Activated T-cell treated with anti-CD3 and anti-CD28 coated beads, Interleukin-2, amount 50 U/mL, for 4 hours (primary cell): ENCODE measurements at regions not wholly inside any gene's neighbourhood (a gene's known extent, or its start where the extent isn't known, plus 50 kb on each side); places are given as distances from the start of the nearest gene placed in this dataset.
"Not testable (repeated sequence)": the region's sequence is repeated elsewhere in the genome, so short reads cannot be mapped to it uniquely, and the experiment has no call there.

ENCODE experiments used
- ATAC-seq, 2 donors: fragments of 200-7000 bp; cut with Tn5 transposase; one replicate each; pipeline ENCODE4 v1.10.0; 2021
- DNase-seq: peaks from one replicate; pipeline ENCODE4 v3.0.0-alpha.2; 2020
- H3K27me3 Mint-ChIP-seq: one replicate; pipeline ENCODE4 v1.8.0; 2021; ENCODE audit warnings: low read depth, mixed read lengths
- H3K36me3 Mint-ChIP-seq: one replicate; pipeline ENCODE4 v1.8.0; 2022; ENCODE audit warnings: mixed read lengths; ENCODE audit not compliant: insufficient read depth
- H3K4me1 Mint-ChIP-seq: one replicate; pipeline ENCODE4 v1.8.0; 2021; ENCODE audit warnings: low read depth, mixed read lengths
- H3K4me3 Mint-ChIP-seq: one replicate; pipeline ENCODE4 v1.8.0; 2021; ENCODE audit warnings: mild to moderate bottlenecking, moderate library complexity, mixed read lengths
- H3K9me3 Mint-ChIP-seq: one replicate; pipeline ENCODE4 v1.8.0; 2021; ENCODE audit warnings: mixed read lengths

DNA sequence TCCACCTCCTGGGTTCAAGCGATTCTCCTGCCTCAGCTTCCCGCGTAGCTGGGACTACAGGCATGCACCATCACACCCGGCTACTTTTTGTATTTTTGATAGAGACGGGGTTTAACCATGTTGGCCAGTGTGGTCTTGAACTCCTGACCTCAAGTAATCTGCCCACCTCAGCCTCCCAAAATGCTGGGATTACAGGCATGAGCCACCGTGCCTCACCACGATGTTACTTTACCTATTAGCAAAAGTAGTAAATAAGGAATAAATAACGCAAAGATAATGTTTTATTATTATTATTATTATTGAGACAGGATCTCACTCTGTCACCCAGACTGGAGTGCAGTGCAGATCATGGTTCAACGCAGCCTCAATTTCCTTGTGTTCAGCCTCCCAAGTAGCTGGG is 145.9 kb downstream of the NPIPB5 start:
- not testable (repeated sequence) for H3K36me3 Mint-ChIP-seq, H3K4me1 Mint-ChIP-seq

DNA sequence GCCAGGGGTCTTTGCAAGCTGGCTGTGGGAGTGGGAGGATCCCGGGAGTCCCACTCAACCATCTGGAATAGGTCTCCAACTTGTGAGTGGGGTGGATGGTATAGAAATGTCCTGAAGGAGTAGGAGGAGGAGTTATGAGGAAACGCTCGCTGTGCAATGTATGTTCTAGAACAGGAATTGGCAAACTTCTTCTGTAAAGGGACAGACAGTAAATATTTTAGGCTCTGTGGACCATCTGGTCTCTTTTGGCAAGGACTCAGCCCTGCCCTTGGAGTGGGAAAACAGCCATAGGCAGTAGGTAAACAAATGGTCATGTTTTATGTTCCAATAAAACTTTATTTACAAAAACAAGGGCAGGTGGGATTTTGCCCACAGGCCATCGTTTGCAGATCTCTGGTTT is 149.2 kb downstream of the NPIPB5 start:
- Mint-ChIP-seq H3K27me3 (peaks cover 11% of the 10 kb centered on the region), H3K4me1 (no peaks in the 10 kb centered on the region), H3K36me3 (no peaks in the 10 kb centered on the region), H3K4me3 (no peak overlapping the region), H3K9me3 (no peaks in the 10 kb centered on the region)
- DNase-seq (no peak), ATAC-seq (no peak)

More for the DNA sequence above, 145.9 kb downstream of the NPIPB5 start:
- H3K4me3 Mint-ChIP-seq, ATAC-seq, DNase-seq, H3K9me3 Mint-ChIP-seq: not testable (repeated sequence)
- H3K27me3 Mint-ChIP-seq, result peaks cover 19% of the 10 kb centered on the region

DNA sequence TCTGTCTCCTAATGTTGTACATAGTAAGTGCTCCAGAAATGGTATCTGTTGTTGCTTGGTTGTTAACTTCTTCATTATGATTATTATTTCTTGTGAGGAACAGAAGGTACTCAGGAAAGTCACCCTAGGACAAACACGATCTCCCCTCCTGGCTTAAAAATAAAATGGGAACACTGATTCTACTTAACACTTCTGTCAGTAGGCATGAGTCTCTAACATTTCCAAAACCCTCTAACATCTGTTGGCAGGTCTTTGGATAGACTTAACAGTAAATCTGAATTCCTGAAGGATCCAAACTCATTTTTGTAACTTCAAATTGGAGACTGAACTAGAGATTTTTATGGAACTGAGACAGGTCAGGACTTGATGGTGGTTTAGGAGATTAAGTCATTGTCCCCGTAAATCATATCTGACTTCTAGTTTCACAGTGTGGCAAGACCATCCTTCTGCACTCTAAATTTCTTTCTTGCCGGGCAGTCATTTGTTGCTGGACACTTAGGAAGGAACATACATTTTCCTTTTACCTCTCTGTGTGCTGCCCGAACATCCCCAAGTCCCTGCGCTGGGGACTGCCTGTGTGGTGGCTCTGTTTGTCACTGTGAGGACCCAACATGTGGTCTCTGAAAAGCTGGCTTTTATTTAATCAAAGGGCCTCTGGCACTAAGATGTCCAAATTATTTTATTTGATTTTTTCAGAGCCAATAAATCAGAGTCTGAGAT is 149.9 kb downstream of the NPIPB5 start:
- Mint-ChIP-seq H3K4me1 (no peaks in the 10 kb centered on the region), H3K4me3 (no peak overlapping the region), H3K27me3 (peaks cover 5% of the 10 kb centered on the region), H3K9me3 (no peaks in the 10 kb centered on the region), H3K36me3 (no peaks in the 10 kb centered on the region)
- ATAC-seq (no peak), DNase-seq (no peak)

DNA sequence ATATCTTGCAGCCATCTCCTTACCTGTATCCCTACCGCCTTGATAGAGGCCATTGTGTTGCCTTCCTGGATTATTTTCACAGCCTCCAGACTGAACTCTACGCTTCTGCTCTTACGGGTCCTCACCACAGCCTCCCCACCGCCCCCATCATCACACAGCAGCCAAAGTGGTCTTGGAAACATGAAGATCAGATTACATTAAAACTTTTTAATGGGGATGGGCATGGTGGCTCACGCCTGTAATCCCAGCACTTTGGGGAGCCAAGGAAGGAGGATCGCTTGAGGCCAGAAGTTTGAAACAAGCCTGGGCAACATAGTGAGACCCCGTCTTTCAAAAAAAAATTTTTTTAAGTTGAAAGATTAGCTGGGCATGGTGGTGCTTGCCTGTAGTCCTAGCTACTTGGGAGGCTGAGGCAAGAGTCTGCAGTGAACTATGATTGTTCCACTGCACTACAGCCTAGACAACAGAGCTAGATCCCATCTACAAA is 150.5 kb downstream of the NPIPB5 start:
- Mint-ChIP-seq H3K4me1 (no peaks in the 10 kb centered on the region), H3K36me3 (no peaks in the 10 kb centered on the region), H3K4me3 (no peak overlapping the region), H3K27me3 (peaks cover 3% of the 10 kb centered on the region), H3K9me3 (no peaks in the 10 kb centered on the region)
- no peak for ATAC-seq
- DNase-seq, result no peak

DNA sequence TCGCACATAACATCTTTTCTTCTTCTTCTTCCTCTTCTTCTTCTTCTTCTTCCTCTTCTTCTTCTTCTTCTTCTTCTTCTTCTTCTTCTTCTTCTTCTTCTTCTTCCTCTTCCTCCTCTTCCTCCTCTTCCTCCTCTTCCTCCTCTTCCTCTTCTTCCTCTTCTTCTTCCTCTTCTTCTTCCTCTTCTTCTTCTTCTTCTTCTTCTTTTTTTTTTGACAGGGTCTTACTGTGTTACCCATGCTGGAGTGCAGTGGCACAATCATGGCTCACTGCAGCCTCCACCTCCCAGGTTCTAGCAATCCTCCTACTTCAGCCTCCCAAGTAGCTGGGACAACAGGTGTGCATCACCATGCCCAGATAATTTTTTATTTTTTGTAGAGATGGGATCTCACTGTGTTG is 151.0 kb upstream of the HS3ST2 start:
- H3K4me1 Mint-ChIP-seq, H3K27me3 Mint-ChIP-seq, H3K36me3 Mint-ChIP-seq, H3K9me3 Mint-ChIP-seq, H3K4me3 Mint-ChIP-seq, DNase-seq, ATAC-seq: not testable (repeated sequence)

DNA sequence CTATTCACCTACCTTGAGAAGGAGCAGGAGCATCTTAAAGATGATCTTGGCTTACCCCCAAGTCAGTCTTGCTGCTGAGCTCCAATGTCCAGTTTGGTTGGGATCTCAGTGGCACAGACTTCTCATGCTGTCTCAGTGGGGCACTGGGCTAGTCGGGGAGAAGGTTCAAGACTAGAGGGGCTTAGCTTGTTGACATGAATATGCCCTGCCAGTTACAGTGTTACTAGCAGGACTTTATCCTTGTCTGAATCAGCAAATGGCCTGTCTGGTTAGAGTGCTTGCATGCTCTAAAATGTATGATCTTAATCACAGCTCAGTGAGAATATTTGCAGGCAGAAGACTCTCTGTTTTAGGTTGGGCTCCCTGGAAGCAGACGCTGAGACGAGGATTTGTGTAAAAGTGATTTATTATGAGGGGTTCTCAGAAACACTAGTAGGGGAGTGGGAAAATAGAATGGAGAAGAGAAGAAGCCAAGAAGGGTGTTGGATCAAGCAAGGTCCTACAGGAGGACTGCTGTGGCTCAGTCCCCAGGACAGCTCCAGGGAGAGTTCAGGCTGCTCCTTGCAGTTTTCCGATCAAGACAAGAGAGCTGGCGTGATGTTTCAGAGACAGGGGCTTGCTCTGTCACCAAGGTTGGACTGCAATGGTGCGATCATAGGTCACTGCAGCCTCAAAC is 150.4 kb upstream of the HS3ST2 start:
- ATAC-seq (no peak), DNase-seq (no peak)
- H3K4me1 Mint-ChIP-seq, result no peaks in the 10 kb centered on the region
- H3K36me3 Mint-ChIP-seq, result no peaks in the 10 kb centered on the region
- peaks cover 3% of the 10 kb centered on the region for H3K27me3 Mint-ChIP-seq
- H3K4me3 Mint-ChIP-seq, result no peak overlapping the region
- no peaks in the 10 kb centered on the region for H3K9me3 Mint-ChIP-seq

DNA sequence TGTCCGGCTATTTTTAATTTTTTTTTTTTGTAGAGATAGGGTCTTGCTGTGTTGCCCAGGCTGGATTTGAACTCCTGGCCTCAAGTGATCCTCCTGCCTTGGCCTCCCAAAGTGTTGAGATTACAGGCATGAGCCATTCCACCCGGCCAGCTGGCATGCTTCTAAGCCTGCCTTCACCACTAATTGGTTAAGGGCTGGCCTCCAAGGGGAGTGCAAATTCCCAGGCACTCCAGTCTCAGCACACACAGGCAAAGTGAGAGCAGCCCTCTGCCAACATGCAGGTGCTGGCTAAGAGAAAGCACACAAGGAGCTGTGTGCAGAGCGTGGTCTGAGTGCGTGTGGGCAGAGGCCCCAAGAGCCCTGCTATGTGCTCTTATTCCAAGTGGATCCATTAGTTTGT is 149.8 kb upstream of the HS3ST2 start:
- ATAC-seq, result no peak
- H3K9me3 Mint-ChIP-seq, result no peaks in the 10 kb centered on the region

DNA sequence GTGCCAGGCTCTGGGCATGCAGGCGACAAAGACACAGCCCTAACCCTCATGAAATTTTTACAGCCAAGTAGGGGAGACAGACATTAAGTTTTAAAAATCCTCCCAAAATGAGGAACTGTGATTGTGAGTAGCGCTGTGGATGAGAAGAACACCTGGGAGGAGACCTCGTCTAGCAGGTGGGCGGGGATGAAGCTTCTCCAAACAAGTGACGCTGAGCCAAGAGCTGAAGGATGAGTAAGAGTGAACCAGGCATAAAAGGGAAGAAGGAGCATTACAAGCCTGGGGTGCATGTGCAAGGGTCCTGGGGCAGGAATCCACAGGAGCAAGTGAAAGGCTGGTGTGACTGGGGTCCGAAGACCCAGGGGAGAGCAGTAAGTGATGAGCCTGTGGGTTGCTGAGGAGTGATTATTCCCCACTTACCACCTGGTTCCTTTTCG is 149.4 kb upstream of the HS3ST2 start:
- ATAC-seq (no peak), DNase-seq (no peak)
- Mint-ChIP-seq H3K27me3 (peaks cover 3% of the 10 kb centered on the region), H3K36me3 (no peaks in the 10 kb centered on the region), H3K9me3 (no peaks in the 10 kb centered on the region), H3K4me3 (no peak overlapping the region), H3K4me1 (no peaks in the 10 kb centered on the region)

More for the DNA sequence above, 149.8 kb upstream of the HS3ST2 start:
- Mint-ChIP-seq H3K4me3 (no peak overlapping the region), H3K4me1 (no peaks in the 10 kb centered on the region), H3K27me3 (peaks cover 3% of the 10 kb centered on the region), H3K36me3 (no peaks in the 10 kb centered on the region)
- no peak for DNase-seq

DNA sequence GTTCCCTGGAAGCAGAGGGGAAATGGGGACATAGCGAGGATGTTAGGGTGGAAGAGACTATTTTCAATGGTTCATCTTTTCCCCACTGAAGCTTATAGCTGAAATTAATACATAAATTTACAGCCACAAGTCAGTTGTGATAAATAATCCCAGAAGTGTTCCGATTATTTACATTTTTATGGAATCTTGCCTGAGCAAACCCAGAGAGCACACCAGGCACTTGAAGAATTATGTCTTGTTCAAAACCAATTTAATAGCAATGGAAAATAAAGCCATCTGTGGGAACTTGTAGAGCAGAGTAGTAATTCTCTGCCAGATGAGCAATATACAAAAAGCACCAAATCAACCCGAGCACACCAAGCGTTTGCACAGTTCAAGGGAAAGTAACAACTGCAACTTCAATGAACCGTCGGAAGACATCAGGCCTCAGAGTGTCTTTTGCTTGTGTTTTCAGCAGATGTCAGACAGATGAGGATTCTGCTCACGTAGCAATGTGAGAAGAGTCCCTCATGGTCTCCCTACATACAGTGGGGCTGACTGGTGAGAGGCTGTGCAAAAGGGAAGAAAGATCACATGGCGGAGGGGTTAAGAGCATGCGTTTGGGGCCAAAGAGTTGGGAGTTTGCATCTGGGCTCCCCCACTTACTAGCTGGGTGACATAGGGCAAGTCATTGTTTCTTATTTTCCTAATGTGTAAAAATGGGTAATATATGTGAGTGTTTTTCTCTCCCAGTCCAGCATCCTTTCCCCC is 148.7 kb upstream of the HS3ST2 start:
- DNase-seq, result no peak
- no peak overlapping the region for H3K4me3 Mint-ChIP-seq
- H3K4me1 Mint-ChIP-seq, result no peaks in the 10 kb centered on the region
- no peaks in the 10 kb centered on the region for H3K36me3 Mint-ChIP-seq
- no peaks in the 10 kb centered on the region for H3K27me3 Mint-ChIP-seq
- ATAC-seq, result no peak
- H3K9me3 Mint-ChIP-seq, result no peaks in the 10 kb centered on the region

DNA sequence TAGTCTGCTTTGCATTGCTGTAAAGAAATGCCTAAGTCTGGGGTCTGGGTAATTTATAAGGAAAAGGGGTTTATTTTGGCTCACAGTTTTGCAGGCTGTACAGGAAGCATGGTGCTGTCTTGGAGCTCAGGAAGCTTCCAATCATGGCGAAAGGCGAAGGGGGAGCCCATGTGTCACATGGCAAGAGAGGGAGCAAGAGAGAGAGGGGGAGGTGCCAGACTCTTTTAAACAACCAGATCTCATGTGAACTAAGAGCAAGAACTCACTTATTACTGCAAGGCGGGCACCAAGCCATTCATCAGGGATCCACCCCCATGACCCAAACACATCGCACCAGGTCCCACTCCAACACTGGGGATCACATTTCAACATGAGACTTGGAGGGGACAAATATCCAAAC is 148.2 kb upstream of the HS3ST2 start:
- no peaks in the 10 kb centered on the region for H3K4me1 Mint-ChIP-seq
- DNase-seq (no peak), ATAC-seq (no peak)
- no peaks in the 10 kb centered on the region for H3K27me3 Mint-ChIP-seq
- no peaks in the 10 kb centered on the region for H3K9me3 Mint-ChIP-seq
- H3K4me3 Mint-ChIP-seq, result no peak overlapping the region
- no peaks in the 10 kb centered on the region for H3K36me3 Mint-ChIP-seq

DNA sequence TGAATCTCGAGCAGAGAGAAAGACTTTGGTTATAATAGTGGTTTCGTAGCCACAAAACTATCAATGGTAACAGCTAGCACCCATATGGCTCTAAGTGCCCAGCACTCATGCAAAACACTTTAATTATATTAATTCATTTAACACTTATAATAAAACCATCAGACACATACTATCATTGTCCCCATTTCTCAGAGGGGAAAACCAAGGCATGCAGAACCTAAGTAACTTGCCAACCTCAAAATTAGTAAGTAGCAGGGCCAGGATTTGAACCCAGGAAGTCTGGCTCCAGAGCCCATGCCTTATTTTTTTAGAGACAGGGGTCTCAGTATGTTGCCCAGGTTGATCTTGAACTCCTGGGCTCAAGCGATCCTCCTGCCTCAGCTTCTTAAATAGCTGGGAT is 145.6 kb upstream of the HS3ST2 start:
- H3K4me3 Mint-ChIP-seq, result no peak overlapping the region
- no peaks in the 10 kb centered on the region for H3K27me3 Mint-ChIP-seq
- no peaks in the 10 kb centered on the region for H3K9me3 Mint-ChIP-seq
- ATAC-seq (no peak), DNase-seq (no peak)
- H3K4me1 Mint-ChIP-seq, result no peaks in the 10 kb centered on the region
- no peaks in the 10 kb centered on the region for H3K36me3 Mint-ChIP-seq

DNA sequence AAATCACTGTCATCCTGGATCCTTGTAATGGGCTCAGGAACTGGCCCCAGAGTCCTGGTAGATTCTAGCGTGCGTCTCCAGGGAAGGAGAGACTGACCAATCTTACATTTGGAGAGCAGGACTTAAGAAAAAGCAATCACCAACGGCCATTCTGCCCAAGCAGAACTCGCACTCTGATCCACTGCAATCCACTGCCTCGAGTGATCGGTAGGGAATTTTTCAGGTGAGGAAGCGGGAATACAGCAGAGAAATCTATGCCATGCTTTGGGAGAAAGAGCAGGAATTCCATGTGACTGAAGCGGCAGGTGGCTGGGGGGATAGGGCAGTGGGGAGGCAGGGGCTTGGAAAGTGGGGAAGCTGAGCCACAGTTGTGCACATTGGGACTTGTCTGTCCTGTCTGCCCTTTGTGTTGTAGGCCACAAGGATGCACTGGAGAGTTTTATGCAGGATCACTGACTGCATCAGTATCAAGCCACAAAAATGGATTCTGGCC is 143.9 kb upstream of the HS3ST2 start:
- H3K4me3 Mint-ChIP-seq, result no peak overlapping the region
- H3K36me3 Mint-ChIP-seq, result no peaks in the 10 kb centered on the region
- ATAC-seq, result no peak
- no peaks in the 10 kb centered on the region for H3K27me3 Mint-ChIP-seq
- H3K4me1 Mint-ChIP-seq, result no peaks in the 10 kb centered on the region
- DNase-seq, result no peak
- H3K9me3 Mint-ChIP-seq, result no peaks in the 10 kb centered on the region

DNA sequence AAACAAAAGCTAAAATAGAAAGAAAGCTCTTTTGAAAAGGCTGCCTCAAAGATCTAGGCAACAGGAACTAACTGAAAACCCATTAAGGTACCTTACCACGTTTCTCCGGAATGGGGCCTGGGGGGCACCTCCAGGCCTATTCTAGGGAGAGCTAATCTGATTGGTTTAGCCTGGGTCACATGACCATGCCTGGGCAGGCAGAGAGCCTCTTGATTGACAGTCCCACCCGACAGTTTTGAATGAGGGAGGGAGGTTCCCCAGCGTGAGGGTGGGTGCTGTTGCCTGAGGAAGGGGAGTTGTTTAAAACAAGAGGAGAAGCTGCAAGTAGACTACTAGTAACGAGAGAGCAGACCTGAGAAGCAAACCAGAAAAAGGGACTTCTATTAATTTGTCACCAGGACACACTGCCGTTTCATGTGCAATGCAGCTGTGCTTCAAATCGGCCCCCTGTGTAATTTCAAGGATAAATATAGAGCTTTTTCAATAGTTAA is 143.4 kb upstream of the HS3ST2 start:
- Mint-ChIP-seq H3K4me1 (no peaks in the 10 kb centered on the region), H3K27me3 (no peaks in the 10 kb centered on the region), H3K9me3 (no peaks in the 10 kb centered on the region), H3K4me3 (no peak overlapping the region), H3K36me3 (no peaks in the 10 kb centered on the region)
- peak; percentile 43 to 66 for ATAC-seq
- no peak for DNase-seq

DNA sequence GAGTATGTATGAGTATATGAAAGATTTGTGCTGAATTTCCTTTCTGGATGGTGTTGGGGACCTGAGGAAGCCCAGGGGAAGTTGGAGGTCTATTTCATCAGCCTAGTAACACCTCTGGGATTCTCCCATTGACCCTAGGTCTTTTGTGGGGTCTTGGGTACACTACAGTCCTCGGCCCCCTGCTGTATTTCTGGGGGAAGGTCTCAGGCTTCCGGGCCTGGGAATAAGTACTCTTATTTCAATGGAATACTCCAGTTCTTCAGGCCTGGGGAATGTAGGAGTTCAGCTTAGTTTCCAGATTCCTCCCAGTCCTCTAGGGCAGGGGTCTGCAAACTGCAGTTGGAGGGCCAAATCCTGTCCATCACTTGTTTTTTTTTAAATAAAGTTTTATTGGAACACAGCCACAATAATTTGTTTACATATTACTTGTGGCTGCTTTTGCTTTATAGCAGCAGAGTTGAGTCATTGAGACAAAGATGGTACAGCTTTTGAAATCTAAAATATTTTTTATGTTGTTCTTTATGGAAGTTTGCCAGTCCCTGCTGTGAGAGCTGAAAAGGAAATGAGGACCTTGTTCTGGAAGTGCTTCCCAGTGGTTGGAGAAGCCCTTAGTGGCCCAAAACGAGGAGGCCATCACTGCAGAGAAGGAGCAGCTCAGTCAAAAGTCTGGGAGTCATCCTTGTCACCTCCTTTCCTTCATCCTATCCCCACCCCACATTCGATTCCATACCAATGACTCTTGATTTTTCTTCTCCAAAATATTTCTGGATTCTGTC is 142.5 kb upstream of the HS3ST2 start:
- Mint-ChIP-seq H3K9me3 (no peaks in the 10 kb centered on the region), H3K36me3 (no peaks in the 10 kb centered on the region), H3K4me1 (no peaks in the 10 kb centered on the region), H3K4me3 (no peak overlapping the region), H3K27me3 (no peaks in the 10 kb centered on the region)
- no peak for DNase-seq
- no peak for ATAC-seq
